ENCODE measurements at regions not wholly inside any gene's neighbourhood (a gene's known extent, or its start where the extent isn't known, plus 50 kb on each side); places are given as distances from the start of the nearest gene placed in this dataset.
"Not testable (repeated sequence)": the region's sequence is repeated elsewhere in the genome, so short reads cannot be mapped to it uniquely, and the experiment has no call there.

- DNase-seq (ENCODE audit: low spot score) = no peak
- Histone ChIP-seq H3K27me3 (no peaks in the 10 kb centered on the region), H3K36me3 (no peaks in the 10 kb centered on the region), H3K4me3 (no peak overlapping the region), H3K4me1 (no peaks in the 10 kb centered on the region), H3K9me3 (no peaks in the 10 kb centered on the region), H3K27ac (no peak overlapping the region)
- no peak for TF ChIP-seq CTCF (IDR thresholded peaks at IDR 0.05)
Measured at GRCh38 chr3:167012691-167013090, 367.4 kb downstream of the ZBBX start.

GRCh38 chr3:167008791-167009190 is 371.3 kb downstream of the ZBBX start:
- no peak overlapping the region for H3K27ac ChIP-seq
- no peaks in the 10 kb centered on the region for H3K9me3 ChIP-seq
- TF ChIP-seq CTCF (IDR thresholded peaks at IDR 0.05) = no peak
- DNase-seq (ENCODE audit: low spot score) = no peak
- H3K36me3 ChIP-seq = no peaks in the 10 kb centered on the region
- H3K27me3 ChIP-seq = no peaks in the 10 kb centered on the region
- H3K4me1 ChIP-seq = no peaks in the 10 kb centered on the region
- H3K4me3 ChIP-seq = no peak overlapping the region

- no peak for DNase-seq (ENCODE audit: low spot score)
Measured at GRCh38 chr3:167001374-167001773, 378.7 kb downstream of the ZBBX start.

GRCh38 chr3:166993015-166993630 is 387.0 kb downstream of the ZBBX start:
- DNase-seq (ENCODE audit: low spot score) = no peak
- H3K9me3 ChIP-seq = no peaks in the 10 kb centered on the region

More at GRCh38 chr3:167001374-167001773, 378.7 kb downstream of the ZBBX start:
- H3K36me3 ChIP-seq = no peaks in the 10 kb centered on the region
- no peaks in the 10 kb centered on the region for H3K27me3 ChIP-seq
- no peak overlapping the region for H3K27ac ChIP-seq
- peaks cover 0 to 8% of the 10 kb centered on the region in 2 donors for H3K9me3 ChIP-seq
- H3K4me3 ChIP-seq = no peak overlapping the region
- no peaks in the 10 kb centered on the region for H3K4me1 ChIP-seq
- TF ChIP-seq CTCF (IDR thresholded peaks at IDR 0.05) = no peak

GRCh38 chr3:166986000-166986399 is 394.1 kb downstream of the ZBBX start:
- no peaks in the 10 kb centered on the region for H3K4me1 ChIP-seq
- H3K36me3 ChIP-seq = no peaks in the 10 kb centered on the region
- H3K9me3 ChIP-seq = no peaks in the 10 kb centered on the region
- no peak for DNase-seq (ENCODE audit: low spot score)
- TF ChIP-seq CTCF (IDR thresholded peaks at IDR 0.05) = no peak
- no peaks in the 10 kb centered on the region for H3K27me3 ChIP-seq
- H3K4me3 ChIP-seq = no peak overlapping the region
- H3K27ac ChIP-seq = no peak overlapping the region

More at GRCh38 chr3:166993015-166993630, 387.0 kb downstream of the ZBBX start:
- no peak for TF ChIP-seq CTCF (IDR thresholded peaks at IDR 0.05)
- Histone ChIP-seq H3K36me3 (no peaks in the 10 kb centered on the region), H3K4me3 (no peak overlapping the region), H3K27ac (no peak overlapping the region), H3K27me3 (no peaks in the 10 kb centered on the region), H3K4me1 (no peaks in the 10 kb centered on the region)

GRCh38 chr3:166975796-166976195 is 404.3 kb downstream of the ZBBX start:
- not testable (repeated sequence) for H3K36me3 ChIP-seq; H3K27ac ChIP-seq; H3K27me3 ChIP-seq; H3K9me3 ChIP-seq; H3K4me1 ChIP-seq; DNase-seq (ENCODE audit: low spot score); H3K4me3 ChIP-seq

GRCh38 chr3:166967714-166968113 is 412.4 kb downstream of the ZBBX start:
- not testable (repeated sequence) for H3K4me1 ChIP-seq; H3K36me3 ChIP-seq; DNase-seq (ENCODE audit: low spot score); H3K27ac ChIP-seq; H3K4me3 ChIP-seq; H3K27me3 ChIP-seq
- H3K9me3 ChIP-seq = peaks cover 0 to 35% of the 10 kb centered on the region in 2 donors
